ENCODE measurements at regions not wholly inside any gene's neighbourhood (a gene's known extent, or its start where the extent isn't known, plus 50 kb on each side); places are given as distances from the start of the nearest gene placed in this dataset.

GRCh38 chr4:149057594-149057993 lies 615.4 kb upstream of the NR3C2 start:
- Histone ChIP-seq H3K9me3 (ENCODE audit: control insufficient read depth, insufficient read depth, low read depth, low read length) (no peaks in the 10 kb centered on the region), H3K4me1 (ENCODE audit: control insufficient read depth, extremely low read depth, insufficient read depth, low read length) (no peaks in the 10 kb centered on the region), H3K36me3 (ENCODE audit: control insufficient read depth, insufficient read depth, low read length) (no peaks in the 10 kb centered on the region), H3K9ac (ENCODE audit: insufficient read depth, low read length) (no peak overlapping the region), H3K27ac (ENCODE audit: insufficient read depth, low read length) (no peak overlapping the region), H4K20me1 (ENCODE audit: control insufficient read depth, extremely low read depth, insufficient read depth, low read length) (no peaks in the 10 kb centered on the region), H2AFZ (ENCODE audit: low read length) (no peak overlapping the region), H3K4me2 (ENCODE audit: extremely low read depth, insufficient read depth, low read length) (no peak overlapping the region), H3K27me3 (ENCODE audit: control insufficient read depth, insufficient read depth, low read length) (no peaks in the 10 kb centered on the region), H3K79me2 (ENCODE audit: control insufficient read depth, insufficient read depth, low read length) (no peaks in the 10 kb centered on the region), H3K4me3 (replicated peaks in 1 of 4; ENCODE audit: control extremely low read depth in 1 of 4, insufficient read depth in 1 of 4, low read depth in 3 of 4, low read length in 4 of 4) (no peak overlapping the region)
- no peak for DNase-seq (ENCODE audit: low read depth in 2 of 2)
- TF ChIP-seq EZH2 (IDR thresholded peaks at IDR 0.05; ENCODE audit: low read length, missing control alignments) (no peak), CTCF (conservative IDR thresholded peaks at IDR 0.05 in 1 of 2, IDR thresholded peaks at IDR 0.05 in 1 of 2; ENCODE audit: low read depth in 1 of 2, low read length in 2 of 2) (no peak)

DNA sequence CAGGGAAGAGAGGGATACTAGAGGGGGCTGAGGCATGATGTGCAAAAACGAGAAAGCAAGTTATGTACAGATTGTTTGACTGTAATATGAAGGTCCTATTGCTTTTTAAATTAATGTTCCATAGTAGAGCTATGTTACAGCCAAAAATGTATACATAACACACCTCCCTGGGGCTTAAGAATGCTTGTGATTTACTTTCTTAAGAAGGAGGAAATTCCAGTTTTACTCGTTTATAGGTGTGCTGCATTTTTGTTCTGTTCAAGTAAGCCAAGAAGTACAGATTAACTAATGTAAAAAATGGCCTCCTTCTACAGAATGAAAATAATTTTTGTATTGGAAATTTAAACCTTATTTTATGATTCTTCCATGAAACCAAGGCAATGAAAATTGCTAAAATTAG lies 614.4 kb upstream of the NR3C2 start:
- TF ChIP-seq CTCF (conservative IDR thresholded peaks at IDR 0.05 in 1 of 2, IDR thresholded peaks at IDR 0.05 in 1 of 2; ENCODE audit: low read depth in 1 of 2, low read length in 2 of 2) (no peak), EZH2 (IDR thresholded peaks at IDR 0.05; ENCODE audit: low read length, missing control alignments) (no peak)
- Histone ChIP-seq H3K36me3 (ENCODE audit: control insufficient read depth, insufficient read depth, low read length) (no peaks in the 10 kb centered on the region), H2AFZ (ENCODE audit: low read length) (no peak overlapping the region), H3K4me3 (replicated peaks in 1 of 4; ENCODE audit: control extremely low read depth in 1 of 4, insufficient read depth in 1 of 4, low read depth in 3 of 4, low read length in 4 of 4) (no peak overlapping the region), H3K79me2 (ENCODE audit: control insufficient read depth, insufficient read depth, low read length) (no peaks in the 10 kb centered on the region), H3K9ac (ENCODE audit: insufficient read depth, low read length) (no peak overlapping the region), H3K4me1 (ENCODE audit: control insufficient read depth, extremely low read depth, insufficient read depth, low read length) (no peaks in the 10 kb centered on the region), H3K27me3 (ENCODE audit: control insufficient read depth, insufficient read depth, low read length) (no peaks in the 10 kb centered on the region), H3K9me3 (ENCODE audit: control insufficient read depth, insufficient read depth, low read depth, low read length) (no peaks in the 10 kb centered on the region), H3K4me2 (ENCODE audit: extremely low read depth, insufficient read depth, low read length) (no peak overlapping the region), H4K20me1 (ENCODE audit: control insufficient read depth, extremely low read depth, insufficient read depth, low read length) (no peaks in the 10 kb centered on the region), H3K27ac (ENCODE audit: insufficient read depth, low read length) (no peak overlapping the region)
- no peak for DNase-seq (ENCODE audit: low read depth in 2 of 2)

DNA sequence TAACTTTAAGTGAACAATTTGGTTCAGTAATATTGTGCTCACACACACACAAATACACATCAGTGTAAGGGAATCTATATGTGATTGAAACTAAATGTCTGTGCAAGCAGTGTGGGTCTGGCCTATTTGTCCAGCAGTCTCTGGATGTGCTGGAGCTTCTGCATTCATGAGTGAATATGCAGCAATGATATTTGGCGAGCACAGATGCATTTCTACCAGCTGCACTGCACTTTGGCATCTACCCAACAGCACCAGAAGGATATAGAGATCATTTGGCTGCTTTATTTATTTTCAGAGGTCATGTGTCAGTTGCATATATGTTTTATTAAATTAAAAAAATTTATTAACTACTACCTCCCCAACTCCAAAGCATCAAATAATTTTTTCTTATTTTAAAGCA lies 613.4 kb upstream of the NR3C2 start:
- H3K4me1 ChIP-seq (ENCODE audit: control insufficient read depth, extremely low read depth, insufficient read depth, low read length): no peaks in the 10 kb centered on the region
- H2AFZ ChIP-seq (ENCODE audit: low read length): no peak overlapping the region
- H3K9ac ChIP-seq (ENCODE audit: insufficient read depth, low read length): no peak overlapping the region
- no peaks in the 10 kb centered on the region for H3K79me2 ChIP-seq (ENCODE audit: control insufficient read depth, insufficient read depth, low read length)
- TF ChIP-seq EZH2 (IDR thresholded peaks at IDR 0.05; ENCODE audit: low read length, missing control alignments) (no peak), CTCF (conservative IDR thresholded peaks at IDR 0.05 in 1 of 2, IDR thresholded peaks at IDR 0.05 in 1 of 2; ENCODE audit: low read depth in 1 of 2, low read length in 2 of 2) (no peak)
- no peak overlapping the region for H3K27ac ChIP-seq (ENCODE audit: insufficient read depth, low read length)
- H3K9me3 ChIP-seq (ENCODE audit: control insufficient read depth, insufficient read depth, low read depth, low read length): no peaks in the 10 kb centered on the region
- H4K20me1 ChIP-seq (ENCODE audit: control insufficient read depth, extremely low read depth, insufficient read depth, low read length): no peaks in the 10 kb centered on the region
- DNase-seq (ENCODE audit: low read depth in 2 of 2): peak in 1 of 2 donors; percentile 19
- H3K36me3 ChIP-seq (ENCODE audit: control insufficient read depth, insufficient read depth, low read length): no peaks in the 10 kb centered on the region
- H3K4me3 ChIP-seq (replicated peaks in 1 of 4; ENCODE audit: control extremely low read depth in 1 of 4, insufficient read depth in 1 of 4, low read depth in 3 of 4, low read length in 4 of 4): no peak overlapping the region
- H3K4me2 ChIP-seq (ENCODE audit: extremely low read depth, insufficient read depth, low read length): no peak overlapping the region
- no peaks in the 10 kb centered on the region for H3K27me3 ChIP-seq (ENCODE audit: control insufficient read depth, insufficient read depth, low read length)
